ENCODE measurements at regions not wholly inside any gene's neighbourhood (a gene's known extent, or its start where the extent isn't known, plus 50 kb on each side); places are given as distances from the start of the nearest gene placed in this dataset.
"Not testable (repeated sequence)": the region's sequence is repeated elsewhere in the genome, so short reads cannot be mapped to it uniquely, and the experiment has no call there.

- DNase-seq, result no peak
These were observed 68.4 kb upstream of the SSBP3 start for GRCh38 chr1:54474310-54475251.

- DNase-seq, result no peak
These were observed 65.4 kb upstream of the SSBP3 start for GRCh38 chr1:54471588-54471987.

GRCh38 chr1:54469444-54469843, 63.2 kb upstream of the SSBP3 start:
- DNase-seq, result not testable (repeated sequence)

DNA sequence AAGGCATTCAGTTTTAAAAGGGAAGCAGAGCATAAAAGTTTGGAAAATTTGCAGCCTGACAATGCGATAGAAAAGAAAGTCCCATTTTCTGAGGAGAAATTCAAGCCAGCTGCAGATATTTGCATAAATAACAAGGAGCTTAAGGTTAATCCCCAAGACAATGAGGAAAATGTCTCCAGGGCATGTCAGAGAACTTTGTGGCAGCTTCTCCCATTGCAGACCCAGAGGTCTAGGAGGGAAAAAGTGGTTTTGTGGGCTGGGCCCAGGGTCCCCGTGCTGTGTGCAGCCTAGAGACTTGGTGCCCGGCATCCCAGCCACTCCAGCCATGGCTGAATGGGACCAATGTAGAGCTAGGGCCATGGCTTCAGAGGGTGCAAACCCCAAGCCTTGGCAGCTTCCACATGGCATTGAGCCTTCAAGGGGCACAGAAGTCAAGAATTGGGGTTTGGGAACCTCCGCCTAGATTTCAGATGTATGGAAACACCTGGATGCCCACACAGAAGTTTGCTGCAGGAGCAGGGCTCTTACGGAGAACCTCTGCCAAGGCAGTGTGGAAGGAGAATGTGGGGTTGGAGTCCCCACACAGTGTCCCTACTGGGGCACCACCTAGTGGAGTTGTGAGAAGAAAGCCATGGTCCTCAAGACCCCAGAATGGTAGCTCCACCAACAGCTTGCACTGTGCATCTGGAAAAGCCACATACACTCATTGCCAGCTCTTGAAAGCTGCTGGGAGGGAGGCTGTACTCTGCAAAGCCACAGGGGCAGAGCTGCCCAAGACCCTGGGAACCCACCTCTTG, 62.3 kb upstream of the SSBP3 start:
- not testable (repeated sequence) for DNase-seq

DNA sequence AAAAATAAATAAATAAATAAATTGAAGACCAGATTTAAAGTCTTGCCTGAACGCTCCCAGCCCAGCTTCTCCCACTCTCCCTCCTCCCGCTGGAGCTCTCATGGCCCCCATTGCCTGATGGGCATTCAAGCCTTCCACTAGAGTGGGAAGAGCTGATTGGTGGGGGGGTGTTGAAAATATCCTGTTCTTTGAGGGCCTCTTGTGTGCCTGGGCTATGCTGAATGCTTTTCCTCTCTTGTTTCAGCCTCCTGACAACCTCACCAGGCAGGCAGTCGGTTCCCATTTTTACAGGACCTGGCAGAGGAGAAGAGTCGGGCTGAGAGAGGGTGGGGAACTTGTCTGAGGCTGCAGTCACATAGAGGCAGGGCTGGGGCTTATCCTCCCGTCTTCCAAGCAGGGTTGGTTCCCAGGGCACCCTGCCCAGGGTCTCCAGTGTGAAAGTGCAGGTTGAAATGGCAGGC, 59.2 kb upstream of the SSBP3 start:
- no peak for DNase-seq

- no peak for DNase-seq
These were observed 58.4 kb upstream of the SSBP3 start for GRCh38 chr1:54464477-54465146.

DNA sequence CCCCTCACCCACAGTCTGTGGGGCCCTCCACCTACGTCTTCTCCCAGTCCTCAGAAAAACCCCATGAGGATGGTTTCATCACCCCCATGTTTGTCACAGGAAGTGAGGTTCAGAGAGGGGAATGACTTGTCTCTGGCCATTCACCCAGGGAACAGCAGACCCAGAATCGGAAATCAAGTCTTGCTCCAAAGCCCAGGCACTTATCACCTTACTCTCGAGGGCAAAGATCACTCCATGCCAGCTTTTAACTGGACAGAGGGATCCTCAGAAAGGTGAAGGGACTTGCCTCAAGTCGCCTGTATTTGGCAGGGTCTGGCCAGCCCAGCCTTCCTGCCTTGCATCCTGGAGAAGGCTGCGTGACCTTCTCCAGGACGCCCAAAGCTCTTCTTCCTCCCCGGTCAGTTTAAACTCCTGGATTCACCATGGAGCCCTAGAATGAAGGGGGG, 57.9 kb upstream of the SSBP3 start:
- DNase-seq, result no peak

DNA sequence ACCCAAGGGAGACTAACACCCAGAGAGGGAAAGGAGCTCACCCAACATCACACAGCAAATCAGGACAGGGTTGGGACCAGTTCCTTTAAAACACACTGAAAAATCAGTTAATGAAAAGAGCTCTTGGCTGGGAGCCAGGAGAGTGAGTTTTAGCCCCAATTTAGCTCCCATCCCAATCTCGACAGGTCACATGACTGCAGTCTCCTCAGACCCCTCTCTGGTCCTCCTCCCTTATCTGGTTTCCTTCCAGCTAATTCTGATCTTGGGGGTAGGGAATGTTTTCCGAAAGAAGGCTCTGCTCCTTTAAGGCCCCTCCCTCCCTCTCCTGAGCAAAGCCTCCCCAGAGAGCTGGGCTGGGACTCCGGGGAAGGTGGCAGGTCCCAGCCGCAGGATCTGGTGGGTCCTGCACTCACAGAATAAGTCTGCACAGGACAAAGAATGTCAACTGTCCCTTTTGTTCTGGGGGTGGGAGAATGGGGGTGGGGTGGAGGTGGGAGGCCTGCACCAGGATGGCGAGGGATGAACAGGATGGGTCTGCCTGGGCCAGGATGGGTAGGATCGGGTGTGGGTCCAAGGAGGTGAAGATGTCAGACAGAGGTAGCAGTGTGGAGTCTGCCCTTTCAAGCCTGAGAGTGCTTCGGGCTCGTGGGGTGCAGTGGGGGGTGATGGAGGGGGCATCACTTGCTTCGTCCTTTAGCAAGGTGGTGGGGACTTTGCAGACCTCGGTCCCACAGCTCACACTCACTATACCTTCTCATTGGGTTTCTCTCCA, 57.3 kb upstream of the SSBP3 start:
- DNase-seq, result no peak

GRCh38 chr1:54462597-54463258, 56.5 kb upstream of the SSBP3 start:
- no peak for DNase-seq

DNA sequence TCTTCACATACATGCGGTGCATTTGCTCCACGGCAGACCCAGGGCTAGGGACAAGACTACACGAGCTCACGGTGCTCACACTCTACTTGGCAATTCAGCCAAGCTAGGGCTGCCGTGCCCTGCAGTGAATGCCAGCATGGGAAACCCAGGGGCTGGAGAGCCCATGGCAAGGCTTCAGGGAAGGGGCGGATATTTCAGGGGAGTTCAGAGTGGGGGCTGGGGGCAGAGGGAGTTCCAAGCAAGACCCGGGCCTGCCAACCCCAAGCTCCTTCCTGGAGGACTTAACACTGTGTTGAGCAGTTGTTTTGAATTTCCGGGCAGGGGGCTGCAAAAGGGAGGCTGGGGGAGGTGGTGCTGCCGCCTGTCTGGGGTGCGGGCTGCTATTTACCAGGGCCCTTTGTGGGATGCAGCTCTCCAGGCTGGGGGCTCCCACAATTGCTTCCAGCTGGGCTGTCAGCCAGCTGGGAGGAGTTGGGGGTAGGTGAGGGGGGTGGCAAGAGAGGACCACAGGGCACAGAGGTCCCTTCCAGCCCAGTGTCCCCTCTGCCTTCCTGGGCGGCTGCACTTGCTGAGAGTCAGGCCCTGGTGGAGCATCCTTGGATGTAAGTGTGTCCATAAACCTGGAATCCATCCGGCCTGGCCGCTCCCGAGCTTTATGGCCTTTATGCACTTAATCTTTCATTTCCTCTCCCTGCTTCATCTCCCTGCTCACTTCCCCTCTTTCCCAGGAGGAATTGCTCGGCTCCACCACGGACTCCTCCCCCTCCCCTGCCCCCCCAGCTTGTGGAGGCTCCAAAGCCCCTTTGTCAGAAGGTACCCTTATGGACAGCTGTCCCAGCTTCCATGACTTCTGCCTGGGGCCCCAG, 55.8 kb upstream of the SSBP3 start:
- DNase-seq, result no peak

GRCh38 chr1:54460861-54461387, 54.7 kb upstream of the SSBP3 start:
- no peak for DNase-seq

- DNase-seq, result no peak
These were observed 54.2 kb upstream of the SSBP3 start for GRCh38 chr1:54460351-54460750.

GRCh38 chr1:54459726-54460191, 53.6 kb upstream of the SSBP3 start:
- no peak for DNase-seq

GRCh38 chr1:54459140-54459539, 52.9 kb upstream of the SSBP3 start:
- DNase-seq, result no peak

- no peak for DNase-seq
These were observed 50.8 kb upstream of the SSBP3 start for GRCh38 chr1:54456921-54457529.

GRCh38 chr1:54456361-54456760, 50.2 kb upstream of the SSBP3 start:
- no peak for DNase-seq
